K562 (cell line): ENCODE measurements at regions not wholly inside any gene's neighbourhood (a gene's known extent, or its start where the extent isn't known, plus 50 kb on each side); places are given as distances from the start of the nearest gene placed in this dataset.

Experiments used
- ATAC-seq: fragments of 200-7000 bp; cut with Tn5 transposase; 3 replicates; pipeline ENCODE4 v1.9.1; 2020; ENCODE audit warnings: moderate library complexity
- BruUV-seq: library from RNA; stranded (reverse); fragments of 400-500 nt; replicated peaks from 2 replicates; lab custom pipeline; 2021; lab: Mats Ljungman, UMichigan
- CTCF ChIA-PET: fragments of 300-600 bp; formaldehyde crosslinking; extraction: SDS; loops from one replicate; lab custom pipeline; 2021; ENCODE audit warnings: low intra/inter-chr PET ratio; lab: Yijun Ruan, JAX
- POLR2A ChIA-PET: fragments of 300-600, 350-650 bp; sonication (Branson Sonifier 250); formaldehyde crosslinking; extraction: SDS; loops from one replicate; lab custom pipeline; 2021; ENCODE audit warnings: antibody characterized with exemption, inconsistent platforms; lab: Yijun Ruan, JAX
- DNase-seq, 4 experiments: peaks; one replicate each; pipeline versions ENCODE4 v3.0.0 to v3.0.0-alpha.2; 2011 to 2018; ENCODE audit warnings: low spot score in 3 of 4, mixed read lengths in 3 of 4; ENCODE audit errors: extremely low read depth in 1 of 4
- FAIRE-seq: peaks from 2 replicates; lab custom pipeline; 2011; peaks lifted over from hg19 to GRCh38; lab: Jason Lieb, UNC
- H2AFZ ChIP-seq: 2 replicates; pipeline ENCODE4 v1.6.0; 2011; ENCODE audit warnings: low read depth, low read length, control low read depth, inconsistent platforms
- H3K27ac ChIP-seq: fragments of 200-600 bp; 3 replicates; pipeline ENCODE4 v1.8.0; 2011; ENCODE audit warnings: low read depth, mild to moderate bottlenecking, control low read depth, inconsistent platforms, low read length, moderate library complexity, mixed read lengths; ENCODE audit errors: extremely low read depth
- H3K27me3 ChIP-seq, 2 experiments: fragments of 300-600 bp in 1 of 2; 2 replicates in 1 of 2; 3 replicates in 1 of 2; pipeline versions ENCODE4 v1.6.0 to v1.8.0; 2011; ENCODE audit warnings: inconsistent platforms in 2 of 2, low read length in 2 of 2, mild to moderate bottlenecking in 1 of 2, mixed read lengths in 1 of 2, moderate library complexity in 1 of 2; ENCODE audit not compliant: control insufficient read depth in 2 of 2, insufficient read depth in 2 of 2
- H3K36me3 ChIP-seq: fragments of 300-600 bp; 3 replicates; pipeline ENCODE4 v1.8.0; 2011; ENCODE audit warnings: mild to moderate bottlenecking, low read length, inconsistent platforms; ENCODE audit not compliant: control insufficient read depth, insufficient read depth
- H3K4me1 ChIP-seq, 2 experiments: fragments of 200-600 bp in 1 of 2; replicated peaks in 1 of 2; 2 replicates in 1 of 2; 3 replicates in 1 of 2; pipeline versions ENCODE4 v1.5.1 to v1.8.0; 2011; ENCODE audit warnings: inconsistent platforms in 2 of 2, low read length in 2 of 2, mild to moderate bottlenecking in 1 of 2, mixed read lengths in 1 of 2, moderate library complexity in 1 of 2; ENCODE audit not compliant: control insufficient read depth in 2 of 2, insufficient read depth in 2 of 2
- H3K4me2 ChIP-seq: 2 replicates; pipeline ENCODE4 v1.6.1; 2011; ENCODE audit warnings: low read length, control low read depth, inconsistent platforms, mixed read lengths; ENCODE audit not compliant: insufficient read depth
- H3K4me3 ChIP-seq: fragments of 200-600 bp; sonication (generic), shearing (Covaris generic); 2 replicates; pipeline ENCODE4 v1.5.1; 2016; ENCODE audit warnings: control low read depth, inconsistent platforms
- H3K79me2 ChIP-seq: fragments of 200-600 bp; 3 replicates; pipeline ENCODE4 v1.8.0; 2011; ENCODE audit warnings: low read length, inconsistent platforms; ENCODE audit not compliant: control insufficient read depth, insufficient read depth
- H3K9ac ChIP-seq, 2 experiments: 2 replicates each; pipeline versions ENCODE4 v1.6.0 to v1.6.1; 2011; ENCODE audit warnings: low read depth in 2 of 2, low read length in 2 of 2, control low read depth in 1 of 2, inconsistent platforms in 1 of 2, mild to moderate bottlenecking in 1 of 2, mixed read lengths in 1 of 2; ENCODE audit not compliant: insufficient read depth in 1 of 2
- H3K9me1 ChIP-seq: one replicate; pipeline ENCODE4 v1.6.0; 2011; ENCODE audit warnings: inconsistent platforms, mild to moderate bottlenecking, low read length, moderate library complexity; ENCODE audit not compliant: control insufficient read depth, insufficient read depth
- H3K9me3 ChIP-seq: replicated peaks from 2 replicates; pipeline ENCODE4 v1.5.1; 2011; ENCODE audit warnings: low read depth, low read length, inconsistent platforms; ENCODE audit not compliant: control insufficient read depth, insufficient read depth
- H4K20me1 ChIP-seq: replicated peaks from 2 replicates; pipeline ENCODE4 v1.6.1; 2011; ENCODE audit warnings: low read length, inconsistent platforms, mixed read lengths; ENCODE audit not compliant: control insufficient read depth, insufficient read depth
- CTBP1 ChIP-seq: fragments of 450-650 bp; IDR thresholded peaks from 2 replicates; pipeline ENCODE4 v1.6.1; 2016; ENCODE audit warnings: borderline replicate concordance
- CXXC5 ChIP-seq: fragments of 250-450 bp; sonication (Bioruptor Pico); IDR thresholded peaks from 2 replicates; pipeline ENCODE4 v1.8.0; 2022; ENCODE audit warnings: inconsistent platforms, mild to moderate bottlenecking, moderate library complexity
- E2F1 ChIP-seq: sonication (generic); formaldehyde crosslinking; IDR thresholded peaks from 2 replicates; pipeline ENCODE4 v1.8.1; 2023; ENCODE audit warnings: mild to moderate bottlenecking, missing genetic modification reagents, moderate library complexity
- KAT8 ChIP-seq: fragments of 450-650 bp; IDR thresholded peaks from 2 replicates; pipeline ENCODE4 v1.6.1; 2016; ENCODE audit warnings: low read depth, mild to moderate bottlenecking
- MEIS2 ChIP-seq: fragments of 450-650 bp; IDR thresholded peaks from 2 replicates; pipeline ENCODE4 v1.6.1; 2014; ENCODE audit warnings: mild to moderate bottlenecking; ENCODE audit not compliant: partially characterized antibody
- MTA1 ChIP-seq: fragments of 450-650 bp; IDR thresholded peaks from 2 replicates; pipeline ENCODE4 v1.6.1; 2017; ENCODE audit warnings: borderline replicate concordance
- MYC ChIP-seq, 2 experiments: fragments of 250-450 bp in 1 of 2; sonication (Bioruptor Pico) in 1 of 2; IDR thresholded peaks; 2 replicates each; pipeline versions ENCODE4 v1.5.1 to v1.6.1; 2012 to 2021; ENCODE audit warnings: low read depth in 2 of 2, borderline replicate concordance in 1 of 2, improper control_type of control experiment in 1 of 2, low read length in 1 of 2, mild to moderate bottlenecking in 1 of 2, moderate library complexity in 1 of 2
- SMARCA5 ChIP-seq: fragments of 450-650 bp; IDR thresholded peaks from 2 replicates; pipeline ENCODE4 v1.6.1; 2016
- TCF7 ChIP-seq: sonication (generic); IDR thresholded peaks from 2 replicates; pipeline ENCODE4 v1.6.1; 2016; ENCODE audit warnings: antibody characterized with exemption, borderline replicate concordance
- ZC3H8 ChIP-seq: fragments of 450-650 bp; IDR thresholded peaks from 2 replicates; pipeline ENCODE4 v1.6.1; 2017
- ZFP30 ChIP-seq: fragments of 250-450 bp; sonication (Bioruptor Pico); IDR thresholded peaks from 2 replicates; pipeline ENCODE4 v1.8.0; 2022; ENCODE audit warnings: moderate library complexity, mild to moderate bottlenecking, inconsistent platforms, borderline replicate concordance
- ZMIZ1 ChIP-seq, 2 experiments: fragments of 150-350 bp in 1 of 2; IDR thresholded peaks; 2 replicates each; pipeline ENCODE4 v1.6.1; 2012 to 2016; ENCODE audit warnings: low read depth in 2 of 2, low read length in 2 of 2, mild to moderate bottlenecking in 1 of 2, moderate library complexity in 1 of 2
- ZNF232 ChIP-seq: sonication (generic); formaldehyde crosslinking; IDR thresholded peaks from 2 replicates; pipeline ENCODE4 v1.8.0; 2022; ENCODE audit warnings: mild to moderate bottlenecking, missing genetic modification reagents
- ZNF311 ChIP-seq: fragments of 250-450 bp; sonication (Bioruptor Pico); IDR thresholded peaks from 2 replicates; pipeline ENCODE4 v1.4.0; 2020; ENCODE audit warnings: mild to moderate bottlenecking, moderate library complexity
- WGBS: fragments of 100-300 bp; shearing (Covaris generic); methylation state at CpG from one replicate; pipeline ENCODE4 v1.1.6; 2016; ENCODE audit warnings: low coverage, mixed read lengths; ENCODE audit not compliant: insufficient coverage; ENCODE audit errors: missing lambda C conversion rate; 5-methylcytosine and 5-hydroxymethylcytosine counted together
- in situ Hi-C: fragments of 300-500 bp; cut with MboI; formaldehyde crosslinking; loops from 4 replicates; pipeline ENCODE4 v1.15.0; 2018; ENCODE audit warnings: inconsistent platforms, mixed read lengths
- intact Hi-C: fragments of 100-400 bp; cut with micrococcal nuclease; formaldehyde crosslinking; loops from 2 replicates; pipeline ENCODE4 v1.14.2; 2022

GRCh38 chr13:70593716-70594115 lies 485.5 kb upstream of the KLHL1 start:
- no peak for DNase-seq
- BruUV-seq = no TSS peak
- in situ Hi-C loops (no loop called here), intact Hi-C loops (no loop called here)
- no peak overlapping the region for H3K9ac ChIP-seq
- no peak overlapping the region for H3K4me3 ChIP-seq
- no peaks in the 10 kb centered on the region for H3K36me3 ChIP-seq
- H3K9me1 ChIP-seq = no peaks in the 10 kb centered on the region
- CTCF ChIA-PET = no interaction called here
- H3K4me2 ChIP-seq = no peak overlapping the region
- TF ChIP-seq CTBP1 = no peak
- H4K20me1 ChIP-seq = no peaks in the 10 kb centered on the region
- WGBS = 4% methylated on average over 2 of the region's 3 CpGs
- ATAC-seq = no peak
- no peaks in the 10 kb centered on the region for H3K4me1 ChIP-seq
- H2AFZ ChIP-seq = no peak overlapping the region
- FAIRE-seq = no peak
- no peaks in the 10 kb centered on the region for H3K9me3 ChIP-seq
- H3K79me2 ChIP-seq = no peaks in the 10 kb centered on the region
- no peaks in the 10 kb centered on the region for H3K27me3 ChIP-seq
- POLR2A ChIA-PET = no interaction called here
- H3K27ac ChIP-seq = no peak overlapping the region

GRCh38 chr13:70585109-70585508 lies 476.9 kb upstream of the KLHL1 start:
- intact Hi-C loops = no loop called here
- 0% methylated on average over 4 of the region's 4 CpGs for WGBS
- ATAC-seq = no peak
- TF ChIP-seq ZMIZ1 (IDR thresholded peaks at IDR 0.05; ENCODE audit: low read depth in 2 of 2, low read length in 2 of 2) (no peak), MYC (IDR thresholded peaks at IDR 0.05; ENCODE audit: low read depth, low read length) (no peak), MYC (CRISPR knock-in tag; IDR thresholded peaks at IDR 0.05; ENCODE audit: borderline replicate concordance, low read depth) (no peak), CXXC5 (no peak), KAT8 (no peak), SMARCA5 (no peak), ZFP30 (CRISPR knock-in tag) (no peak), ZNF232 (CRISPR knock-in tag) (no peak), E2F1 (CRISPR knock-in tag) (no peak), MEIS2 (no peak), TCF7 (no peak), ZNF311 (no peak), MTA1 (no peak), ZC3H8 (no peak)

More at GRCh38 chr13:70585109-70585508, 476.9 kb upstream of the KLHL1 start:
- Histone ChIP-seq H3K36me3 (no peaks in the 10 kb centered on the region), H2AFZ (no peak overlapping the region), H3K4me3 (no peak overlapping the region), H3K9ac (no peak overlapping the region), H3K4me1 (no peaks in the 10 kb centered on the region), H3K9me3 (no peaks in the 10 kb centered on the region), H3K27ac (no peak overlapping the region), H3K9me1 (no peaks in the 10 kb centered on the region), H4K20me1 (no peaks in the 10 kb centered on the region), H3K27me3 (no peaks in the 10 kb centered on the region), H3K4me2 (no peak overlapping the region), H3K79me2 (no peaks in the 10 kb centered on the region)
- ChIA-PET POLR2A (no interaction called here), CTCF (no interaction called here)
- in situ Hi-C loops = no loop called here
- DNase-seq = no peak
- FAIRE-seq = no peak
- no TSS peak for BruUV-seq
